ENCODE measurements at regions not wholly inside any gene's neighbourhood (a gene's known extent, or its start where the extent isn't known, plus 50 kb on each side); places are given as distances from the start of the nearest gene placed in this dataset.

DNA sequence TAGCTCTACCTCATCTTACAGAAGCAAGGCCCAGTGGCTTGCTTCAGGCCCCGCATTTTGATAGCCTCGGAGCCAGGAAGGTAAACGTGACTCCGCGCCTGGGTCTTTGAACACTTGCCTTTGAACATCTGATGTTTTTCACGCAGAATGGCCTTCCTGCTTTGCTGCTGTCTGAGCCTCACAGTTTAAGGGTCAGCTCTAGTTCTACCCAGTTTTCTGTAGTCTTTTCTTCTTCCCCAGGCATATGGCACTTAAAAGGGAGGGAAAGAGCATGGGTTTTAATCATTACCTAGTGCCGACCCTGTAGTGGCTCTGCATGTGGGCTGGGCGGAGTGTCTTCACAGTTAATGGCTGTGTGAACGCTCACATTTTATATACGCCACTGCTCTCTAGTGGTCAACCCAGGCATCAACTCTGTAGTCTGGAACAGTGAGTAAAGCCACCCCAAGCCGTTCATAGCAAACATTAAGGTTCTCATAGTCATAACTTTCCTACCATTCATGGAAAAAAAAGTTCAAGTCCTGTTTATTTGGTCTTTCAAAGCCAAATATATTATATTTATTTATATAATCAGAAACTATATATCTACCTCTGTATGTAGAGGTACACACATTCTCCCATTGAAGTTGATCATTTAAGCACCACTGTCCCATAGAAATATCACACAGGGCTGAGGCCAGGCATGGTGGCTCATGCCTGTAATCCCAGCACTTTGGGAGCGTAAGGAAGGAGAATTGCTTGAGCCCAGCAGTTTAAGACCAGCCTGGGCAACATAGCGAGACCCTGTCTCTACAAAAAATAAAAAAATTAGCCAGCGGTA, 78.1 kb downstream of the IER5 start:
- H3K4me2 ChIP-seq (ENCODE audit: low read depth, low read length, poor library complexity, severe bottlenecking): peak overlapping the region; percentile 18
- peaks cover 13% of the 10 kb centered on the region; the same call in 1 of the 2 replicates for H3K9me3 ChIP-seq (ENCODE audit: insufficient read depth, low read depth, low read length)
- H3K27me3 ChIP-seq (ENCODE audit: insufficient read depth, low read length, poor library complexity, severe bottlenecking): no peaks in the 10 kb centered on the region
- H3K4me3 ChIP-seq (ENCODE audit: low read length, poor library complexity, severe bottlenecking): no peak overlapping the region
- no peaks in the 10 kb centered on the region for H4K20me1 ChIP-seq (ENCODE audit: insufficient read depth, low read length, poor library complexity, severe bottlenecking)
- H3K36me3 ChIP-seq (ENCODE audit: insufficient read depth, low read length): no peaks in the 10 kb centered on the region
- H3K79me2 ChIP-seq (ENCODE audit: insufficient read depth, low read length): no peaks in the 10 kb centered on the region
- peaks cover 4% of the 10 kb centered on the region for H3K4me1 ChIP-seq (ENCODE audit: insufficient read depth, low read length, poor library complexity, severe bottlenecking)
- no peaks in the 10 kb centered on the region for H3K9me2 ChIP-seq (replicated peaks; ENCODE audit: low read depth, low read length)
- no peaks in the 10 kb centered on the region for H3F3A ChIP-seq (ENCODE audit: low read depth)
- no peak overlapping the region for H3K9ac ChIP-seq (ENCODE audit: low read depth, low read length, poor library complexity, severe bottlenecking)
- TF ChIP-seq CTCF (conservative IDR thresholded peaks at IDR 0.05; ENCODE audit: low read length) (peak; percentile 89), EZH2phosphoT487 (IDR thresholded peaks at IDR 0.05; ENCODE audit: borderline replicate concordance) (no peak)
- H2AFZ ChIP-seq (ENCODE audit: low read length): peak overlapping the region; percentile 67

- H3K9me2 ChIP-seq (replicated peaks; ENCODE audit: low read depth, low read length): no peaks in the 10 kb centered on the region
- H3K9me3 ChIP-seq (ENCODE audit: insufficient read depth, low read depth, low read length): peaks cover under 1% of the 10 kb centered on the region; the same call in 1 of the 2 replicates
- H3K27me3 ChIP-seq (ENCODE audit: insufficient read depth, low read length, poor library complexity, severe bottlenecking): no peaks in the 10 kb centered on the region
- TF ChIP-seq EZH2phosphoT487 (IDR thresholded peaks at IDR 0.05; ENCODE audit: borderline replicate concordance) (no peak), CTCF (conservative IDR thresholded peaks at IDR 0.05; ENCODE audit: low read length) (no peak)
- H3K36me3 ChIP-seq (ENCODE audit: insufficient read depth, low read length): no peaks in the 10 kb centered on the region
- no peak overlapping the region for H3K4me3 ChIP-seq (ENCODE audit: low read length, poor library complexity, severe bottlenecking)
- no peaks in the 10 kb centered on the region for H3K79me2 ChIP-seq (ENCODE audit: insufficient read depth, low read length)
- no peak overlapping the region for H3K4me2 ChIP-seq (ENCODE audit: low read depth, low read length, poor library complexity, severe bottlenecking)
- H2AFZ ChIP-seq (ENCODE audit: low read length): no peak overlapping the region
- H3F3A ChIP-seq (ENCODE audit: low read depth): no peaks in the 10 kb centered on the region
- no peaks in the 10 kb centered on the region for H4K20me1 ChIP-seq (ENCODE audit: insufficient read depth, low read length, poor library complexity, severe bottlenecking)
- peaks cover 4% of the 10 kb centered on the region for H3K4me1 ChIP-seq (ENCODE audit: insufficient read depth, low read length, poor library complexity, severe bottlenecking)
- H3K9ac ChIP-seq (ENCODE audit: low read depth, low read length, poor library complexity, severe bottlenecking): no peak overlapping the region
These were observed 80.9 kb downstream of the IER5 start for GRCh38 chr1:181169281-181169865.

DNA sequence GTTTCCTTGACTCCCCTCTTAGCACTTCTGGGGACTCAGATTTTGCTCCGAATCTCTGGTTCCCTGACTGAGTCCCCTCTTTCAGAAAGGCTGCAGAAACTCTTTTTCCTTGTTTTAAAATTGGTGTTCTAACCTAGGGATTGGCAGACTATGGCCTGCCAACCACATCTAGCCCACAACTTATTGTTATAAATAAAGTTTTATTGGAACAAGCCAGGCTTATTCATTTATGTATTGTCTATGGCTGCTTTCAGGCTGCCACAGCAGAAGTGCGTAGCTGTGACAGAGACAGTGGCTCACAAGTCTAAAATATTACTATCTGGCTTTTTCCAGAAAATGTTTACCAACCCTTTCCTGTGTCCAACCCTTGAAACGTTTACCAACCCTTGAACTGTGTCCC, 81.7 kb downstream of the IER5 start:
- Histone ChIP-seq H3K9ac (ENCODE audit: low read depth, low read length, poor library complexity, severe bottlenecking) (no peak overlapping the region), H3K4me1 (ENCODE audit: insufficient read depth, low read length, poor library complexity, severe bottlenecking) (peaks cover 4% of the 10 kb centered on the region), H3K4me3 (ENCODE audit: low read length, poor library complexity, severe bottlenecking) (no peak overlapping the region), H3K27me3 (ENCODE audit: insufficient read depth, low read length, poor library complexity, severe bottlenecking) (no peaks in the 10 kb centered on the region), H2AFZ (ENCODE audit: low read length) (no peak overlapping the region), H3K4me2 (ENCODE audit: low read depth, low read length, poor library complexity, severe bottlenecking) (no peak overlapping the region), H3K36me3 (ENCODE audit: insufficient read depth, low read length) (no peaks in the 10 kb centered on the region), H3K9me2 (replicated peaks; ENCODE audit: low read depth, low read length) (no peaks in the 10 kb centered on the region), H4K20me1 (ENCODE audit: insufficient read depth, low read length, poor library complexity, severe bottlenecking) (no peaks in the 10 kb centered on the region), H3K9me3 (ENCODE audit: insufficient read depth, low read depth, low read length) (no peaks in the 10 kb centered on the region), H3F3A (ENCODE audit: low read depth) (no peaks in the 10 kb centered on the region), H3K79me2 (ENCODE audit: insufficient read depth, low read length) (no peaks in the 10 kb centered on the region)
- TF ChIP-seq CTCF (conservative IDR thresholded peaks at IDR 0.05; ENCODE audit: low read length) (no peak), EZH2phosphoT487 (IDR thresholded peaks at IDR 0.05; ENCODE audit: borderline replicate concordance) (no peak)

All from Loucy (cell line).